GF-D8 (cell line): ENCODE measurements at regions not wholly inside any gene's neighbourhood (a gene's known extent, or its start where the extent isn't known, plus 50 kb on each side); places are given as distances from the start of the nearest gene placed in this dataset.
"Not testable (repeated sequence)": the region's sequence is repeated elsewhere in the genome, so short reads cannot be mapped to it uniquely, and the experiment has no call there.

Experiments
- DNase-seq: peaks from one replicate; lab custom pipeline; 2025; lab: John Stamatoyannopoulos, UW

DNA sequence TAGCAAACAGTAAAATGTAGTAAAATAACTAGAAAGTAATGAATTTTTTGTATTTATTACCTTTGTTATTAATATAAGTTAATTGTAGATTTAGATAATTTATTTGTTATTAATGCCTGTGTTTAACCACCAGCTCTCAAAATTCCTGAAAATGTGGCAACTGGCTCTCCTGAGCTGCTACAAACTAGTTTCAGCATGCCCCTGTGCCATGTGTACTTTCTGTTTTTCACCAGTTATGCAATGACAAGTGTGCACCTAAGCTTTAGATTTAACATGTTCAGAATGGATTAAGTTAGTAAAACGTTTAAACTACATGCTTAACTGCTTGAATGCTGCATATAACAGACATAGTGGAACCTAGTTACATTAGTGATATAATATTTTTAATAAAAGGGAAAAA is 88.1 kb downstream of the POSTN start:
- no peak for DNase-seq

- DNase-seq: no peak
Measured at GRCh38 chr13:37505531-37505930, 93.0 kb downstream of the POSTN start.

DNA sequence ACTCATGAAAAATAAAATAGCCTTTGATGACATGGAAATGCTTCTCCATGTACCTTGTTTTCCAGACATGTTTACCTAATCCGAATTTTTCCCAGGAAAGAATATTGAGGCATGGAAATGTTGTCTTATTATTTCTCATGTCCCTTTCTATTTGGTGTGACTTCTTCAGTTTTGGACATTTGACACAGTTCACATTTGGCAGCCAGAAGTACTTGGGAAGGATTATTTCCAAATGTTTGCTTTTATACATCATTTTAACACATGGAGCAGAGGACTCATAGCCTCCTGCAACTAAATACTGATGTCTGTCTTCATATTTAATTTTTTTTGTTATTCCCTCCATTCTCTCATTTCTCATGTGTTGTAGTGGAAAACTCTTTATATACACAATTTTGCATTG is 94.3 kb downstream of the POSTN start:
- no peak for DNase-seq

DNA sequence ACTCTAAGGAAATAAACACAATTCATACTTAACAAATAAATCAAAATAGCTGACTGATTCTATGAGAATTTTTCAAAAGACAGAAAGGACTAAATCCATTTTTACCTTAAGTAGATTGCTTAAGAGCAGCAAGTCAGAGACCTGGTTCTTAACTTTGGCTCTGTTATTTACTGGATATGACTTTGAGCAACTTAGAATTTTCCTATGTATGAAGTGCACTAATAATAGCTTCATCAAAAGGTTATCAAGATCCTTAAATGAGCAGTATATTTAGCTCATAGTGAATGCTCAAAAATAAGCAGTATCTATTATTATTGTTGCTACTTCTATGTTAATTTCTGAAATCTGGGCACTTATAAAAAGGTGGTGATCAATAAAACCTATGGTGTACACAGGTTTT is 95.3 kb downstream of the POSTN start:
- DNase-seq: no peak

DNA sequence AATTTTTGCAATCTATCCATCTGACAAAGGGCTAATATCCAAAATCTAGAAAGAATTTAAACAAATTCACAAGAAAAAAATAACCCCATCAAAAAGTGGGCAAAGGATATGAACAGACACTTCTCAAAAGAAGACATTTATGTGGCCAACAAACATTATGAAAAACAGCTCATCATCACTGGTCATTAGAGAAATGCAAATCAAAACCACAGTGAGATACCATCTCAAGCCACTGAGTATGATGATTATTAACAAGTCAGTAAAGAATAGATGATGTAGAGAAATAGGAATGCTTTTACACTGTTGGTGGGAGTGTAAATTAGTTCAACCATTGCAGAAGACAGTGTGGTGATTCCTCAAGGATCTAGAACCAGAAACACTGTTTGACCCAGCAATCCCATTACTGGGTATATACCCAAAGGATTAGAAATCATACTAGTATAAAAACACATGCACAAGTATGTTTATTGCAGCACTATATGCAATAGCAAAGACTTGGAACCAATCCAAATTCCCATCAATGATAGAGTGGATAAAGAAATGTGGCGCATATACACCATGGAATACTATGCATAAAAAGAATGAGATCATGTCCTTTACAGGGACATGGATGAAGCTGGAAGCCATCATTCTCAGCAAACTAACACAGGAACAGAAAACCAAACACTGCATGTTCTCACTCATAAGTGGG is 96.1 kb downstream of the POSTN start:
- not testable (repeated sequence) for DNase-seq

DNA sequence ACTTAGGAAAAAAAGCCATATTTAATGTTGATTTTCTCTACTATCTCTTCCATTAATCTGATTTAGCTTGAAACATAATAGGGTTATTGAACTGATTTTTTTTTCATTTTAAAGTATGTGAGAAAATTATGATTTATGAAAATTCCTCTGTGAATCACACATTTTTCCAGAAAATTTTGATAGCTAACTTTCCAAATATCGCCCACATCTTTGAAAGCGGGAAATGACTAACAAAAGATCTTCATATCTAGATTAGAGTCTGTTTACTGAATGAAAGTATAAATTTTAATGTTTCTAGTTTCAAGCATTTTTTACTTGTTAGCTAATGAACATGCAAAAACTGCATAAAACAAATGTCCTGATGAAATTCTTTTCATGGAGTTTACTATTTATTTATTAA is 97.4 kb downstream of the POSTN start:
- DNase-seq: no peak

DNA sequence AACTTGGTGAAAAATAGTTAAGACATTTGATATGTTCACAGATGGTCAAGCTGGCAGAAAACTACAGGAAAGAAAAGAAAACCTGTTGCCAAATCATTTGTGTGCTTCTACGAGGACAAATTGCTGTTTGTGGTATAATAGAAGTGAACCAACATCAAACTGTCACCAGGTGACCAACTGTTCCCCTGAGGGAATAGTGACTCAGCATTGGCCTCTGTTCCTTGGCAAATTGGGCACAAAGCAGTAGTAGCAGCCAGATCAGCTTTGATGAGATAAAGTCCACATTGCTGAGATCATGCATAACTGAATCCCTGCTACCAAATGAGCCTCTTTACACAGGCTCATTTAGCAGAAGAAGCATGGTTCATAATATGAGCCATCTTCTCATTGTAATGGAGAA is 103.5 kb downstream of the POSTN start:
- no peak for DNase-seq

DNA sequence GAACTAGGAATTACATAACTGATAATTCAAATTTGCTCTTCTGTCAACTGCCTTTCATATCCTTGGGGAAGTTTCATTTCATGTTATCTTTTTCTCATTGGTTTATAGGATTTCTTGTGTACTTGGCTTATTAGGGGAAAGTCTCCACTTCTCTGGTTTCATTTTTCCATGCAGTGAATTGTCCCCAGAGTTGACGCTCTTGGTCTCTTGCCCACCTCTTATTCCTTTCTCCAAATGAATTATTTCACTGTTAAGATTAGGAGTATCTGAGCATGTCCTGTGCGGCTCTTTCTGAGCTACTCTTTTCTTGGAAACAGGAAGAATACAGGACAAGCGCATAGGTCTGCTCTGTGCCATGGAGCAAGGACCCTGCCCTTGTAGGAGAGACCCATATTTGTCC is 104.8 kb downstream of the POSTN start:
- DNase-seq: no peak

GRCh38 chr13:37492741-37493514 is 105.6 kb downstream of the POSTN start:
- DNase-seq: no peak

DNA sequence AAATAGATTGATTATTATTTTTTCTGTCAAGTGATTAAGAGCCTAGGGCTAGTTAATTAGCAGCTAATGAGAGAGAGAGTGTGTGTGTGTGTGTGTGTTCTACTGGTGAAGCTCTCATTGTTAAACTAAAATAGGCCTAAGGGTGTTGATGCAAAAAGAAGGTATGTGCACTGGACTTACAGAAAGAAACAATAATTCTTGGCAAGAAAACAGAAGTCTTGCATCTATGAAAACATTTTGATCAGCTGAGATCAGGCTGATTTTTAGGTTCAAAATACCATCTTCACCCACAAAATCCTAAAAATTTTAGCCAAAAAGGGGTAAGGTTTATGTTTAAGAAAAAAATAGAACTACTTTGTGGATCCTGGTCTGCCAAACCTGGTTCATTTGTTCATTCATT is 106.5 kb downstream of the POSTN start:
- no peak for DNase-seq

- DNase-seq: no peak
Measured at GRCh38 chr13:37491661-37492060, 106.9 kb downstream of the POSTN start.

- no peak for DNase-seq
Measured at GRCh38 chr13:37490176-37490779, 108.3 kb downstream of the POSTN start.

GRCh38 chr13:37488726-37489125 is 109.8 kb downstream of the POSTN start:
- DNase-seq: no peak

DNA sequence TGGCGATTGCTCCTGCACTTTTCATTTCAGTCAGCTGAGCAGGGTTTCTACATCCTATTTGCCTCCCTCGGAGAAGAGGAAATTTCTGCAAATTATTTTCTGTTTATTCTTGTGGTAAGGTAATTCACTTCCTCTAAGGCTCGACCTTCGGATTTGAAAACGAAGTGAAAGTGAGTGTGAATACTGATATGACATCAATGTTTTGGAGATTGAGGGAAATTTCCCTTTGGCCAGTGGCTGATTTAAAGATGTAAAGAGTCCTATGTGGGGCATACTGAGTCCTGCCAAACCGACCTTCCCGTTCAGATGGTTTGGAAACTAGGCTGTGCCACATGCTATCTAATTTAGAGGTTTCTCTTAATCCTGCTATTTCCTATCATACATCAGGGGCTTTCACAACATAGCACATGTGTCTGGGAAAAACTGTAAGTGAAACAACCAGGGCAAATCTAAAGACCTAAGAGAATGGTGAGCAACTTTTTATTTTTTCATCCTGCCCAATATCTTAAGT is 112.3 kb downstream of the POSTN start:
- DNase-seq: no peak

- no peak for DNase-seq
Measured at GRCh38 chr13:37485756-37486155, 112.8 kb downstream of the POSTN start.

- DNase-seq: no peak
Measured at GRCh38 chr13:37484056-37484455, 114.5 kb downstream of the POSTN start.

DNA sequence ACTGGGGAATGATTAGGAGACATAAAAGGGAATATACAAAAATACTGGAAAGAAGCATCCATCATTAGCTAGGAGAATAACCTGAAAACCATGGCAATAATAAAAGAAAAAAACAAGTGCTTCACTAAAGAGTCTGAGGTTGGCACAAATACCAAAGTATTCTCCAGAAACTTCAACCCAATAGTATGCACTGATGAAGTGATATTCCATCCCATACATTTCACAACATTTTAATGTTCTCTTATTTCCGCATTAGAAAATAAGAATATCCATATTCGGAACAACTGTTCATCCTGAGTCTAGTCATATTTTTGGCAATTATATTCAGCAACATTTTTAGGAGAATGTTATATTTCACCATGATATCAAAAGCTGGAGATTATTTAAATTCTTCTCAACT is 116.2 kb downstream of the POSTN start:
- no peak for DNase-seq

DNA sequence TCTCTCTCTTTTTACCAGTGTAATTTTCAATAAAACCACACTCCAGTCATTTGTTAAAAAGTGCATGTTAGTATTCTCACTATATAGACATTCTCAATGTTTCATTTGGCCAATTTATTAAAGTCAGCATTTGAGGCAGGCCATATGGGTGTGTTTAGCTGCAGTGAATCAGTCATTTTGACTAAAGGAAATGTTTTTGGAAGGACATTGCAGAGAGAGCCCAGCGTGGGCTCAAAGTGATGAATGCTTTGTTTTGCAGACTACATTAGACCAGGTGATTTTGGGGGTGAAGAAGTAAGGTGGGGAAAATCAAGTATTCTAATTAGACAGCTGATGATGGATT is 116.7 kb downstream of the POSTN start:
- no peak for DNase-seq

- no peak for DNase-seq
Measured at GRCh38 chr13:37481011-37481884, 117.3 kb downstream of the POSTN start.

DNA sequence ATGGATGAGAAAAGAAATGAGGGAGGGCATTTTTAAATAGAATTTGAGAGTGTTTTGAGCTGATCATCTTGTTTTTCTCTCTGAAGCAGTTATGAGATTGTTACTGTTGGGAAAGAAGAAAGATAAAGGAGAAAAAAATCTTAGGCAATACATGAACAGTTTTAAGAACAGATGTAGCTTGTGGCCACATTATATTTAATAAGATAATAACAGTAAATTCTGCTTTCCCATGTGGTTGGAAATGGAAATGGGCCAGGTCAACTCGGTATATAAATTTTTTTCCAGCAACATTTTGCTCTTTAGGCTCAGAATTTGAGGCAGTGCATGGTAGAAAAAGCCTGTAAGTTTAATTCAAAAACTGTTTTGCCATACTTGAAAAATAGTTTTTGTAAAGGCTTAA is 118.7 kb downstream of the POSTN start:
- no peak for DNase-seq

- DNase-seq: no peak
Measured at GRCh38 chr13:37476874-37477273, 121.7 kb downstream of the POSTN start.

- DNase-seq: no peak
Measured at GRCh38 chr13:37475966-37476365, 122.6 kb downstream of the POSTN start.
